HFFc6 (cell line): ENCODE measurements at regions not wholly inside any gene's neighbourhood (a gene's known extent, or its start where the extent isn't known, plus 50 kb on each side); places are given as distances from the start of the nearest gene placed in this dataset.

Experiments used
- DNase-seq: peaks from one replicate; pipeline ENCODE4 v3.0.0-alpha.2; 2018
- H3K27ac Mint-ChIP-seq: 2 replicates; pipeline ENCODE4 v1.8.0; 2020; ENCODE audit warnings: mild to moderate bottlenecking, mixed read lengths
- H3K27me3 Mint-ChIP-seq: 2 replicates; pipeline ENCODE4 v1.8.0; 2021; ENCODE audit warnings: mild to moderate bottlenecking, moderate library complexity, mixed read lengths; ENCODE audit not compliant: insufficient read depth
- H3K36me3 Mint-ChIP-seq: 2 replicates; pipeline ENCODE4 v1.8.0; 2021; ENCODE audit warnings: low read depth, mixed read lengths
- H3K4me1 Mint-ChIP-seq: 2 replicates; pipeline ENCODE4 v1.8.0; 2020; ENCODE audit warnings: low read depth, mixed read lengths
- H3K4me3 Mint-ChIP-seq: 2 replicates; pipeline ENCODE4 v1.8.0; 2020; ENCODE audit warnings: mild to moderate bottlenecking, moderate library complexity, mixed read lengths
- H3K9me3 Mint-ChIP-seq: 2 replicates; pipeline ENCODE4 v1.8.0; 2020; ENCODE audit warnings: mild to moderate bottlenecking, mixed read lengths
- CTCF ChIP-seq: fragments of 200-600 bp; sonication (generic); IDR thresholded peaks from 2 replicates; pipeline ENCODE4 v1.5.0; 2021; ENCODE audit warnings: antibody characterized with exemption, mild to moderate bottlenecking

DNA sequence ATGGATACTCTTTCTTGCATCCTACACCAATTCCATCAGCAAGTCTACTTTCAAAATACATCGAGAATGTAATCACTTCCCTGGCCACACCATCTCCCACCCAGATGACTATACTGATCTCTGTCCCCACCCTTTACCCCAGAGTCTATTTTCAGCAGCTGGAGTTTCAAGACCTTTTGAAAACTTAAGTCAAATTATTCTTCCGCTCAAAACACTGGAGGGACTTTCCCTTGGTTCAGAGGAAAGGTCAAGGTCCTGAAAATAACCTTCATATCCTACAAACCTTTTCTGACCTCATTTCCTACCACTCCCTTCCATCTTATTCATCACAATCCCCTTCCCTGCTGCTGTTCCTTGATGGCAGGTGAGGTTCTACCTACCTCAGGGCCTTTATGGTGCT is 58.8 kb upstream of the LYPD6 start:
- Mint-ChIP-seq H3K27ac (no peak overlapping the region), H3K4me3 (no peak overlapping the region), H3K4me1 (no peaks in the 10 kb centered on the region), H3K9me3 (peaks cover 14% of the 10 kb centered on the region; the same call in 1 of the 2 replicates), H3K36me3 (peaks cover 4% of the 10 kb centered on the region; the same call in 1 of the 2 replicates), H3K27me3 (peaks cover 10% of the 10 kb centered on the region)
- no peak for TF ChIP-seq CTCF
- DNase-seq: no peak

GRCh38 chr2:149278161-149278871 is 52.1 kb upstream of the LYPD6 start:
- Mint-ChIP-seq H3K9me3 (no peaks in the 10 kb centered on the region), H3K27me3 (peaks cover 3% of the 10 kb centered on the region), H3K36me3 (no peaks in the 10 kb centered on the region), H3K4me1 (peaks cover 23% of the 10 kb centered on the region), H3K27ac (peak overlapping the region; percentile 75), H3K4me3 (peak overlapping the region; percentile 78)
- no peak for DNase-seq
- no peak for TF ChIP-seq CTCF

- Mint-ChIP-seq H3K27ac (no peak overlapping the region), H3K4me3 (no peak overlapping the region; the same call in 1 of the 2 replicates), H3K4me1 (peaks cover 23% of the 10 kb centered on the region), H3K36me3 (no peaks in the 10 kb centered on the region), H3K9me3 (no peaks in the 10 kb centered on the region), H3K27me3 (peaks cover 3% of the 10 kb centered on the region)
- TF ChIP-seq CTCF: no peak
- DNase-seq: no peak
Measured at GRCh38 chr2:149278872-149279264, 51.5 kb upstream of the LYPD6 start.
